ENCODE measurements at regions not wholly inside any gene's neighbourhood (a gene's known extent, or its start where the extent isn't known, plus 50 kb on each side); places are given as distances from the start of the nearest gene placed in this dataset.
"Not testable (repeated sequence)": the region's sequence is repeated elsewhere in the genome, so short reads cannot be mapped to it uniquely, and the experiment has no call there.

DNA sequence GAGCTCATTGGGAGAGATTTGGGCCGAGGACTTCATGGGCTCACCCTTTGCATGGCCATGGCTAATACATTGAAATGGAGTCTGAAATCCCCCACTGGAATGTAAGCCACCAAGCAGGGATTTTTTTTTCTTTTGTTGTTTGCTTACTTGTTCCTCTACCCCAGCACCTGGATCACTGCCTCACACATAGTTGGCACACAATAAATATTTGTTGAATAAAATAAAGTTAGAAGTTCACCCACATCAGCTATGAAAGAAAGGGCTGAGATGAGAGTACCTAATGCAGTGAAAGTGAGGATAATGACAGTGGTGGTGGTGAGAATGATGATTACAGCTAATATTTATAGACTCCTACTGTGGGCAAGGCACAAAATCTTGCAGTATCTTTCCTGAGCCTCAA lies 98.1 kb upstream of the ANXA1 start:
- no peak for DNase-seq

- no peak for DNase-seq
These were observed 98.2 kb upstream of the ALDH1A1 start for GRCh38 chr9:73050887-73051550.

GRCh38 chr9:73050065-73050816 lies 97.4 kb upstream of the ALDH1A1 start:
- DNase-seq = no peak

DNA sequence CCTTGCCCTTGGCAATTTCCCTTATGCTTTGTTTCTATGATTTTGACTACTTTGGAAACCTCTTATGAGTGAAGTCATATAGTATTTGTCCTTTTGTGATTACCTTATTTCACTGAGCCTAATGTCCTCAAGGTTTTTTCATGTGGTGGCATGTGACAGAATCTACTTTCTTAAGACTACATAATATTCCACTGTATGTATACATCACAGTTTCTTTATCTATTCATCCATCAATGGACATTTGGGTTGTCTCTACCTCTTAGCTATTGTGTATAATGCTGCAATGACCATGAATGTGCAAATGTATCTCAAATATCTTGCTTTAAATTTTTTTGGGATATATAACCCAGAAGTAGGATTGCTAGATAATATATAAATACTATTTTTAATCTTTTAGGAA lies 96.4 kb upstream of the ALDH1A1 start:
- DNase-seq = no peak

- DNase-seq = no peak
These were observed 93.9 kb upstream of the ALDH1A1 start for GRCh38 chr9:73046769-73047168.

GRCh38 chr9:73044776-73045175 lies 91.9 kb upstream of the ALDH1A1 start:
- not testable (repeated sequence) for DNase-seq

DNA sequence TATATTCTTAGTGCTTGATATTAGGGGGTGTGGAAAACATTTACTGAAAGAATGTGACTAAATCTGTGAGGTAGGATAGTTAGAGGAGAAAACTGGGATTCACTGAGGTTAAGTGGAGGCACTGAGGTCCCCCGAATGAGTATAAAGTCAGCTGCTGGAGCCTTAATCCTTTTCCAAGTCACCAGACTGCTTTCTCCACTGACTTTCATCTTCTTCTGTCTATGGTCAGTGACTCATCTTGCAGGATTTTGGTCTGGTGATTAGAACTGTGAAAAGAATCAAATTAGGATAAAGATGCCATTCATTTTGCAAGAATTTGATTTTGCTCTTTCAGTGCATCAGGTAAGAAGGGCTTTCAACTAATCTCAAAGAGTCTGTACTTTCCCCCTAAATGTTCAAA lies 89.3 kb upstream of the ALDH1A1 start:
- DNase-seq = no peak

- no peak for DNase-seq
These were observed 86.7 kb upstream of the ALDH1A1 start for GRCh38 chr9:73039271-73040263.

- DNase-seq = peak; percentile 98
These were observed 85.8 kb upstream of the ALDH1A1 start for GRCh38 chr9:73038613-73039012.

GRCh38 chr9:73038089-73038509 lies 85.2 kb upstream of the ALDH1A1 start:
- DNase-seq = no peak

DNA sequence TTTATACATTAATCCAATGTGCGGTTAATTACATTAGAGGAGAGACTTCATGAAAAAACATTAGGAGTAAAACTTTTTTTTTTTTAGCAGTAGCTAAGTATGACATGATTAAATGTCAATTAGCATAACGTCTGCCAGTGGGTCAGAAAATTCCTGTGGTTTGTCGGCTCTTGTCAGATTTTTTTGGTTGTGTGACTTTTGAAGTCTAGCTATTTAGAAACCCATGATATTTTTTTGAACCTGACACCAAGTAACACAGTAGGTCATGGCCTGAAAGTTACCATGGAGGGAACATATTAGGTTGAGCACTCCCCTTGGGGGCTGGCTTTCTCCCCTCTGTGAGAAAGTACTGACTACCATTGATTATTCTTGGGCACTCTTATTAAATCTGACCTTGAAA lies 84.8 kb upstream of the ALDH1A1 start:
- peak; percentile 59 for DNase-seq

GRCh38 chr9:73034962-73035361 lies 82.1 kb upstream of the ALDH1A1 start:
- DNase-seq = no peak

DNA sequence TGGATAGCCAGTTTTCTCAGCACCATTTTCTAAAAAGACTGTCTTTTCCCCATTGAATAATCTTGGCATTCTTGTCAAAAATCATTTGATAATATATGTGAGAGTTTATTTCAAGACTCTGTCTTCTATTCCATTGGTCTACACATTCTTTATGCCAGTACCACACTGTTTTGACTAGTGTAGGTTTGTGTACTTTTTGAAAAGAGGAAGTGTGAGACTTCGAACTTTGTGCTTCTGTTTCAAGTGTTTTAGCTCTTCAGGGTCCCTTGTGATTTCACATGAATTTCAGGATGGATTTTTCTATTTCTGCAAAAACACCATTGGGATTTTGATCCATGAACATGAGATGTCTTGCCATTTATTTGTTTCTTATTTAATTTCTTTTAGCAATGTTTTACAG lies 78.5 kb upstream of the ALDH1A1 start:
- DNase-seq = no peak

DNA sequence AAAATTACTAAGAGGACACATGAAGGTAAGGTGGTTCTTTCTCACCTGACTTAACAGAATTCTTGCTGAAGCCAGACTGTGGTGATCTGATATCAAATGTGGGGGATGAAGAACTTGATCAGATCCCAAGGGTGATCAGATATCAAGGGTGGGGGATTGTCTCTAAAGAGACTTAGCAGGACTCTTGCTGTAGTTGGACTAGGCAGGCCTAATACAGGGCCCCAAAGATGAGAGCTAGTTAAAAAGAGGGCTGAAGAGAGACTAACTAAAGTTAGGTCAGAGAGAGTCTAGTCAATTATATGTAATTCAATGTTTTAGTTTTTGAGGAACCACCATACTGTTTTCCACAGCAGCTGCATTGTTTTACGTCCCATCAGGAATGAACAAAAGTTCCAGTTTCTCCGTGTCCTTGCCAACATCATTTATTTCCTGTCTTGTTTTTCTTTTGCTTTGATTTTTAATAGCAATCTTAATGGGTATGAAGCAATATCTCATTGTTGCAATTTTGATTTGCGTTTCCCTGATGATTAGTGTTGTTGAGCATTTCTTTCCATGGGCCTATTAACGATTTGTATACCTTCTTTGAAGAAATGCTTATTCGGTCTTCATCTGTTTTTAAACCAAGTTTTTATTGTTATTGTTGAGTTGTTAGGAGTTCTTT lies 77.6 kb upstream of the ALDH1A1 start:
- no peak for DNase-seq

GRCh38 chr9:73029346-73029745 lies 76.5 kb upstream of the ALDH1A1 start:
- no peak for DNase-seq

DNA sequence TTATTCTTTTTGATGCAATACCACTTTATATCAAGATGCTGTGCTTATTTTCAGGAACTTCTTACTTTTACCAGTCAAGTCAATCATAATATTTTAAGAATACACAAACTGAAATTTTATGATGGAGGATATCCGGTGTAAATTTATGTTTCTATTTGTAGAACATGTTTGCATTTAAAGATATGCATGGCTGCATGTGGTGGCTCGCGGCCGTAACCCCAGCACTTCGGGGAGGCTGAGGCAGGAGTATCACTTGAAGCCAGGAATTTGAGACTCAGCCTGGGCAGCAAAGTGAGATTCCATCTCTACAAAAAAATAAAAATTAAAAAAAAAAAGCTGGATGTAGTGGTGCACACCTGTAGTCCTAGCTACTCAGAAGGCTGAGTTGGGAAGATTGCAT lies 73.5 kb upstream of the ALDH1A1 start:
- DNase-seq = no peak

DNA sequence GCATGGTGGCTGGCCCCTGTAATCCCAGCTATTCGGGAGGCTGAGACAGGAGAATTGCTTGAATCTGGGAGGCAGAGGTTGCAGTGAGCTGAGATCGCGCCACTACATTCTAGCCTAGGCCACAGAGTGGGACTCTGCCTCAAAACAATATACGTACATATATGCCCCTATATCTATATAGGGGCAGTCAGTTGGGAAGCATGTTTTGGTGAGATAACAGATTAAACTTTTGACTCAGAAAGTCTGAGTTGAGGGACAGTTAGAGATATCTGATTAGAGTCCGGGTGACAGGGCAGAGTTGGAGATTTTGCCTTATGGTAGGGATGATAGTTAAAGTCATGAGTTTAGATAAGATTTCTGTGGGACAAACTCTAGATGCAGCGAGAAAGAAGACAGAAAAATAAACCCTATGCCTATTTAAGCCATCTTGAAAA lies 71.8 kb upstream of the ALDH1A1 start:
- no peak for DNase-seq

GRCh38 chr9:73023025-73023541 lies 70.2 kb upstream of the ALDH1A1 start:
- DNase-seq = peak; percentile 52

DNA sequence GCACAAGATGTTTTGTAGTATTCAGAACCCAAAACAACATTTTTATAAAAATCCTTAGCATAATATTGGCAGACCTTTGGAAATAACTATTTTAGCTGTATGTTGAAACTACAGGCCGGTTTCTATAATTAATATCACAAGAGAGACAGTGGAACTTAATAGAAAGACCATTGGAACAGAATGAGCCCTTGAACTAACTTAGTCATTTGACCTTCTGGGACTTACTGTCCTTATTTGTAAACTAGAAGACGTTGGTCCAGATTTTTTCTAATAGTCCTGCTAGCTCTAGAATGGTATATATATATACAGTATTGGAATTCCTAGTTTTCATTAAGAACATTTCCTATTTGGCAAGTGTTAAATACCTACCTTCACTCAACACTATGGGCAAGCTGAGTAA lies 69.5 kb upstream of the ALDH1A1 start:
- no peak for DNase-seq

DNA sequence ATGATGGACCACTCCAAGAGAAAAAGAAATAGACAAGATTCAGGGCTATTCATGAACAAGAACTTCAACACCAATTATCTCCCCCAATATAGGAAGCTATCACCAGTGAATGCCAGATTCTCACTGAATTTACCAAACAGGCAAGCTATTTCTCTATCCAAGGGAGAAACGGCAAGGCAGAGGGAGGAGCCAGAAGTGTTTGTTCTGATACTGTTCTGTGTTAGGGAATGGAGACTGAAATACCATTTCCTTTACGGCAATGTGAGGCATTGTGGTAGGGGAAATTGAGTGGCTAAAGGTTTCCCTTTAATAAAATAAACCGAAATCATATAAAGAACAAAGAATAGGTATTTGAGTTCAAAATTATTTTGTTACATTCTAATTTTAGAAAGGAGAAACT lies 68.0 kb upstream of the ALDH1A1 start:
- no peak for DNase-seq

- DNase-seq = no peak
These were observed 61.2 kb upstream of the ALDH1A1 start for GRCh38 chr9:73014011-73014410.

GRCh38 chr9:73011956-73012355 lies 59.1 kb upstream of the ALDH1A1 start:
- no peak for DNase-seq

Data from islet precursor cell (in vitro differentiated cells).